Superior temporal gyrus (tissue), 1 donor: ENCODE measurements at regions not wholly inside any gene's neighbourhood (a gene's known extent, or its start where the extent isn't known, plus 50 kb on each side); places are given as distances from the start of the nearest gene placed in this dataset.
"Not testable (repeated sequence)": the region's sequence is repeated elsewhere in the genome, so short reads cannot be mapped to it uniquely, and the experiment has no call there.

ENCODE experiments used
- DNase-seq: peaks from one replicate; pipeline ENCODE4 v3.0.0-alpha.2; 2016; ENCODE audit errors: extremely low spot score

DNA sequence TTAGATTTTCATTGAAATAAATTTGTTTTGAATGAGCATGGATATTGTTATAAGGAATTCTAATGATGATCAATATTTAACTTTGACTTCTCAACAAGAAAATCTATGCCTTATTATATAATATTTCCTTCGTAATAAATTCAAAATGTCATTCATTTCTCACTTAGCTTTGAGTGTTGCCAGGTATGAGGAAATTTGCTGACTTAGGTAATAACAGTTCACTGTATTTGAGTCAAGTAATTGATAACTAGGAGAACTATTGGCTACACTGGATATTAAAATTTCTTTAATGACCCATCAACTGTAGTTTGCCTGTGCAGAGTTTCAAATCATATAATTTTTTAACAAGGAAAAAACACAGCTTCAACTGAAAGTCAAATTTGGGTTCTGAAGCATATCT lies 746.6 kb downstream of the SLITRK5 start:
- no peak for DNase-seq

DNA sequence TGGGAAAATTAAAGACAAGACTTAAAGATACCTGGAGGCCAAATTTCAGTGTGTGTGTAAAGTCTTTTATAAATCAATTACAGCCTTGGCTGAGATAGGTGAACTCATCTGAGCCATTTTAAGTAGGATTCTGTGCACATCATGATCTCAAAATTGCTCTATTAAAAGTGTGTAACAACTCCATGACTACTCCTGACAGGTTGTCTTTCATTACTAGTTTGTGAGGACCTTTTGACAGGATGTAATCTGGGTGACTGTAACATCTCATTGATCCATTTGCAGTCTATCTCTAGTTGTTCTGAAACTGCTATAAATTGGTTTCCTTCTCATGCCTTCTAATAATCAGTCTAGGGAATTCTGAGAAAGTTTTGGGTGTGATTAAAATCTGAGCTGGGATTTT lies 753.3 kb downstream of the SLITRK5 start:
- no peak for DNase-seq

DNA sequence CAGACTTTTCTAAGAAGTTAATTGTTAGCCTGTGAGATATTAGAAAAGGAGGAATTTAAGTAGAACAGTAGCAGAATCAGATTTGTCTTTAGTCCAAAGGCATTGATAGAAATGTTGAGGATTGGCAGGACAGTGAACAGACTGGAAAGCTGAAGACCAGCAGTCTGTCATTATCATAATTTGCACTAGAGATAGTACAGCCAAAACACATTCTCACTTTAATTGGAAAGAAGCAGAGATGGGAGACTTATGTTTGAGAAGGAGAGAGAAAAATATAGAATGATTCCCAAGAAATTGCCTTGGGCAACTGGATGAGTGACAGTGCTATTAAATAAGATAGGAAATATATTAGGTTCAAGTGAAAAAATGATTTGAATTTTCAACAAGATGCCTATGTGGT lies 755.5 kb downstream of the SLITRK5 start:
- no peak for DNase-seq

DNA sequence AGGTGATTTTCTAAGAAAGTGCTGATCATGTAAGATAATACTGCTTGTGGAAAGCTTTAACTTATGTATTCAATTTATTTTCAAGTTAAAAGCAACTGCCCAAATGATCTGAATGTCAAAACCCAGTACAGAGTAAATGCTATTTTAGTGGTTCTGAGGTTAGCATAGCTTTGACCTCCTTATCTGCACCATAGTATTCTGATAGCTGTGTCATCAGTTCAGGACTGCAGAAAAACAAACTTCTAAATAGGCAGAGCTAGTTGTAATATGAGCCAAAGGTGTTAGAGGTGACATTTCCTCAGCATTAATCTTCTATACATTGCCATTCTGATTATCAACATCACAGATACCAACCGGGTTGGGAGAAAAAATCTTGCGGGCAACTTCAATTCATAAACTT lies 758.7 kb downstream of the SLITRK5 start:
- DNase-seq, result no peak

DNA sequence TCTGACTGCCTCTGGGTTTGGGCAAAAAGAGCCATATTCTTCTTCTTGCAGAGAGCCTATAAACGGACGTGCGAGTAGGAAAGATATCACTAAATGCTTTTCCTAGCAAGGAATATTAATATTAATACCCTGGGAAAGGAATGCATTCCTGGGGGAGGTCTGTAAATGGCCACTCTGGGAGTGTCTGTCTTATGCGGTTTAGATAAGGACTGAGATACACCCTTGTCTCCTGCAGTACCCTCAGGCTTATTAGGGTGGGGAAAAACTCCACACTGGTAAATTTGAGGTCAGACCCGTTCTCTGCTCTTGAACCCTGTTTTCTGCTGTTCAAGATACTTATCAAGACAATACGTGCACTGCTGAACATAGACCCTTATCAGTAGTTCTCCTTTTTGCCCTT lies 763.8 kb downstream of the SLITRK5 start:
- DNase-seq, result no peak

DNA sequence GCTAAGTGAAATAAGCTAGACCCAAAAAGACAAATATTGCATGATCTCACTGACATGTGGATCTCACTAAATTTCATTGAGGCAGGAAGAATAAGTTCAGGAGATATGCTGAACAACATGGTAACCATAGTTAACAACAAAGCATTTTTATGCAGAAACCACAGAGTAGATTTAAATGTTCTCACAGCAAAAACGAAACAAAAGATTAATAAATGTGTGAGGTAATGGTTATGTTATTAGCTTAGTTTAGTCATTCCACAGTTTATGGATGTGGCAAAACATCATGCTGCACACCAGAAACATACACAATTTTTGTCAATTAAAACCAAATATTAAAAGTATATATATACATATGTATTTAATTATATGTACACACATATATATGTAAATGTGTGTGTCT lies 765.8 kb downstream of the SLITRK5 start:
- DNase-seq, result no peak

DNA sequence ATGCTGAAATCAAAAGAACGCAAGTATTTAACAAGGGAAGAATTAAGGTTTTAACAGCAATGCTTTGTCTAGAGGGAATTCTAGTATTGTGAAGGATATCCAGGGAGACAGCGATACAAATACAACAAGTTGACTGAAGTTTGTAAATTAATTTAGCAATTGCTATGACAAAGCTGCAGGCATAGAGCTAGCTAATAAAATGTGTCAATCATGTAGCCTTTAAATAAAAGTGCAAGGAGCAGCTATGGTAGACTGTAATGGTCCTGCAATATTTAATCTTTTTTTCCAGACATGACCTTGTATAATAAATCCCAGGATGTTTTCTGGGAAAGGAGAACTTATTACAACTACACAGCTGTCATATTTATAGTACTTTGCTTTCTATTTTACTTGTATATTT lies 779.3 kb downstream of the SLITRK5 start:
- no peak for DNase-seq

DNA sequence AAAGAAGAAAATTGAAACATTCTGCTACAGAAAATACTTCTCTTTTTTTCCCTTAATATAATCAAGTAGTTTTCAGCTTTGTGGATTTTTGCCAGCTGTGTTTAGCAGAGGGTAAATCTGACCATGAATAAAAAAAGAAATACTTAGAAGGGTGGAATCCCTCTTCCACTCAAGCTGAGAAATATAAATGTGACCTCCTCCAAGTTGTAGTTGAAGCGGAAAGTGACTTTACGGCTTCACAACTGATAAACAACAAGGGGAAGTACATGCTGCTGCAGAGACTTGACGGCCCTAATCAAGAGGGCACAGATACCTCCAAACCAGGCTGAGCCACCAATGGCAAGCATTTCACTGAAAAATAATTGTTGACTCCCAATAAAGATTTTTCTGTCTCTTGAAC lies 785.0 kb downstream of the SLITRK5 start:
- DNase-seq, result no peak

DNA sequence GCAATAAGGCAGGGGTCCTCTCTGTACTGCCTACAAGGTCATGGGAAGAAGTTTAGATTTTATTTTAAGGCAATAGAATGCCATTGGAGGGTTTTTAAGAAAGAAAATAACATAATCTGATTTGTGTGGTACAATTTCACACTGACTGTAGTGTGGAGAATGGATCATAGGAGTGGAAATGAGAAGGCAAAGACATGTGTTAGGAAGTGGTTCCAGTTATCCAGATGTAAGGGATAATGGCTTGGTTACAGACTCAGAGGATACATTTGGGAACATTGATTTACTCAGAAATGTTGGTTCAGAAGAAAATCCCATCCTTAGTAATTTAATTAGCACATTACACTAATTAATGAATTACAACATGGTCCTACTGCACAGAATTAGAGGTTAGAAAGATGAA lies 788.2 kb downstream of the SLITRK5 start:
- DNase-seq, result no peak

DNA sequence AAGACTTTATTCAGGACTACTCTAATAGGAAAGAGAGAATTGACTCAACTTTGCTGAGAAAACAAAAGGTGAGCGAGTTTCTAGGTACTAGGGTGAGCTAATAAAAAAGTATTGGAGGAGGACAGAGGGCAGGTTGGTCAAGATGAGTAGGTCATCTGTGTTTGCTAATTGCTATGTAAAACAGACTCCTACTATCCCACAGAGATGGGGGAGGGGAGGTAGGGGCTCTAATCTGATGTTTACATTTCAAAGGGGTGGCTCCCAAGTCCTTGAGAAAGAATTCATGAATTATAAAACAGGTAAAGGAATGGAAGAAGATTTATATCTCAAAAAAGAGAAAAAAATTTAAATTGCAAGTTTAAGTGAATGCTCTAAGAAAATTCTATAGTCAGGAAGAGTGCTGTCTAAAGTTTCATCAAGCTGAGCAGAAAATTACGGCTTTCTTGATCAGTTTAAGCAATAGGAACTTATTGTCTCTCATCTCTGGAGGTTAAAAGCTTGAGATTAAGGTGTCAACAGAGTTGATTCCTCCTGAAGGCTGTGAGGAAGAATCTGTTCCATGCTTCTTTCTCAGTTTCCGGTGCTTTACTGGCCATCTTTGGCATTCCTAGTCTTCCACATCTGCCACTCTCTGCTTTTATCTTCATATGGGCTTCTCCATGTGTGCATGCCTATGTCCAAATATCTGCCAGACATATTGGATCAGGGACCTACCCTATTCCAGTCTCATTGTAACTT lies 790.3 kb downstream of the SLITRK5 start:
- DNase-seq, result no peak

DNA sequence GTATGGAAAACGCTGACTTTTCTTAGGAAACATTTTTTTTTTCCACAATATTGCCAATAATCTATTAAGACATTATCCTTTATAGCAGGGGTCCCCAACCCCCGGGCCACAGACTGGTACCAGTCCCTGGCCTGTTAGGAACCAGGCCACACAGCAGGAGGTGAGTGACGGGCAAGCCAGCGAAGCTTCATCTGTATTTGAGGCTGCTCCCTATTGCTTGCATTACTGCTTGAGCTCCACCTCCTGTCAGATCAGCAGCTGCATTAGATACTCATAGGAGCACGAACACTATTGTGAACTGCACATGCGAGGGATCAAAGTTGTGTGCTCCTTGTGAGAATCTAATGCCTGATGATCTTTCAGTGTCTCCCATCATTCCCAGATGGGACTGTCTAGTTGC lies 793.7 kb downstream of the SLITRK5 start:
- DNase-seq, result no peak

DNA sequence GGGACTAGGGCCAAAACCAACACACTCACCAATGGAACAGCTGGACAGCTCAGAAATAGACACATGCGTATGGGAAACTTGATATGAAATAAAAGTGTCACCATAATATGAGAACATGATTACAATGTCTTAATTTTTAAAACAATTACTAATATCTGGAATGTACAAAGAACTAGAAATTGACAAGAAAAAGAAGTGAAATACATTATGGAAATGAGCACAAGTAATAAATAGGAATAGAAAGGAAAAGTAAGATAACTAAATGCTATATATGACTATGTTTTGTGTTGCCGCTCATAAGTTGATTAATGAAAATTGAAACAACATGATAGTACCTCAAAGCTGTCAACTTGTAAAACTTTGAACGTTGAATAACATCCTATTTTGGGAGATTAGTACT lies 801.1 kb downstream of the SLITRK5 start:
- DNase-seq, result no peak

DNA sequence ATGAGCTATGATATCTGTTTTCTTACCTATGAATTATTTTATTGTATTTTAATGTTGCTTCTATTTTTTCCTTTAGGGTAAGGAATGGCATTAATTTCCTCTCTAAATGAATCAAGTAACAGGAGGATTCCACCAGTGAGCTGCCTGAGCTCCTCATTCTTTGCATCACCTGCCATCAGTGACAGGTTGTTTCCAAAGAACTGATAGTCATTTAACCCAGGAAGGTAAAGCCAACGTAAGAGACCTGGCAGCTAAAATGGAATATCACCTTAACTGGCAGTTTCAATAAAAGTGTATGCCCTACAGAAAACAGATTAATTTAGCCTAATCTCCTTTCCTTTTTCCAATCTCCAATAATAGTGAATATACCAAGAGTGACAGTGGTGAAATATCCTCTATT lies 812.0 kb downstream of the SLITRK5 start:
- no peak for DNase-seq

DNA sequence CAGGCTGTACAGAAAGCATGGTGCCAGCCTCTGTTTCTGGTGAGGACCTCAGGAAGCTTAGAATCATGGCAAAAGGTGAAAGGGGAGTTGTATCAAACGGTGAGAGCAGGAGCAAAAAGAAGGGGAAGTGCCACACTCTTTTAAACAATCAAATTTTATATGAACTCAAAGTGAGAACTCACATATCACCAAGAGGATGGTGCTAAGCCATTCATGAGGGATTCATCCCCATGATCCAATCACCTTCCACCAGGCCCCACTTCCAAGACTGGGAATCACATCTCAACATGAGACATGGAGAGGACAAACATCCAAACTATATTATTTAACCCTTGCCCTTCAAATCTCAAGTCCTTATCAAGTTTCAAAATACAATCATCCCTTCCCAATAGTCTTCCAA lies 836.7 kb downstream of the SLITRK5 start:
- DNase-seq, result no peak

DNA sequence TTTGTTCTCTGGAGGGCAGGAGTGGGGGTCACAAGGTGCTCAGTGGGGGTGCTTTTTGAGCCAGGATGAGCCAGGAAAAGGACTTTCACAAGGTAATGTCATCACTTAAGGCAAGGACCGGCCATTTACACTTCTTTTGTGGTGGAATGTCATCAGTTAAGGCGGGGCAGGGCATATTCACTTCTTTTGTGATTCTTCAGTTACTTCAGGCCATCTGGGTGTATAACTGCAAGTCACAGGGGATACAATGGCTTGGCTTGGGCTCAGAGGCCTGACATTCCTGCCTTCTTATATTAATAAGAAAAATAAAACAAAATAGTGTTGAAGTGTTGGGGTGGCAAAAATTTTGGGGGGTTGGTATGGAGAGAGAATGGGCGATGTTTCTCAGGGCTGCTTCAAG lies 841.8 kb downstream of the SLITRK5 start:
- DNase-seq, result not testable (repeated sequence)

DNA sequence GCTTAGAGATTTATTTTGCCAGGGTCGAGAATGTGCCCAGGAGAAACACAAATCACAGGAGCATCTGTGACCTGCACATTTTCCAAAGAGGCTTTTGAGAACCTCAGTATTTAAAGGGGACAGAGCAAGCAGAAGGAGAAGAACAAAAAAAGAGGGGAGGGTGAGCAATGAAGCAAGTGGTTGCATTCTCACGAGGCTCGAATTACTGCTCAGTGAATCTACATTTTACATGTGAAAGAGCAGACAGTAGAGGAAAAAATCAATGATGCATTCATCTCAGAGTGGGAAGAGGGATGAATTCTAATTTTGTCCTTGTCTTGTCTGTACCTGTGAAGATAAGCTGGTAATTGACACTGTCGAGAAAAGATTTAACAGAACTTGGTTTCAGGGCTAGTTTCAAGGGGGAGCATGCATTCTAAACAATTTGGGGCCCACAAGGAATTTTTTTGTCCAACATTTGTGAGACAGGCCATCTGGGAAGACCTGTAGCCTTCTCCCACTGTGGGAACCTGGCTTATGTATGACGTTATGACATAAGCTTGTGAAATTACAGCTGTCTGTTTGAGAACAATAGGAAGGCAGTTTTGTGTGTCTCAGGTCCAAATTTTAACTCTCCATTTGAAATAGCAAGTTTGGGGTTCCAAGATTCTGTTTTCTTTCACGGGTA lies 855.1 kb downstream of the SLITRK5 start:
- DNase-seq, result no peak

DNA sequence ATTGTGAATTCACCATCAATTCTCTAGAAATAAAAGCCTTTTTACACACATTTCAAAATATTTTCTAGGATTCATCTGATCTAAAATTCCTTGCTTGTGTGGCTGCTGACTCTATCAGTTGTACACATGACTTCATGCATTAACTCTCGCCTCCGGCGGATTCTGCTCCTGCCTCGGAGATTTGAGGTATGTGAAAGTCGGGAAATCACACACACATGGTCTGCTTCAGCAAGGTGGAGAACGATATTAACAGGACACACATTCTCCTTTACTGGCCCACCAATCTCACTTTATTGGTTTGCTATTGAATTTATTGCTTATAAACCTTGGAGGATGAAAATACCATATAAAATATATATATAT lies 855.7 kb downstream of the SLITRK5 start:
- DNase-seq, result no peak

DNA sequence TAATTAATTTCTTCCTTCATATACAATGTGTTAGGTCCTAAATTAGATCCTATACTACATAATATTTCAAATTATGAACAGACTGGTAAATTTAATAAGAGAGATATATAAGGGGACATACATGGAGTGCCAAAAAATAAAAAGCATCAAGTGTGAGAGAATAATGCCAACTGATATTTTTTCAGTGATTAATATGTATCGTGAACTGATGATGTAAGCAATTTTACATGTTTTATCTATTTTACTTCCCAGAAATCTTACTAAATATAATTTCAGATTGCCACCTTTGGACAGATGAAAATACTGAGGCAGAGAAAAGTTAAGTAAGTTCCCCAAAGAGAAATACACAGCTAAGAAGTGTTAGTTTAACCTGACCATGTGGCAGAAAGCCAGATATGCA lies 870.8 kb downstream of the SLITRK5 start:
- DNase-seq, result no peak

DNA sequence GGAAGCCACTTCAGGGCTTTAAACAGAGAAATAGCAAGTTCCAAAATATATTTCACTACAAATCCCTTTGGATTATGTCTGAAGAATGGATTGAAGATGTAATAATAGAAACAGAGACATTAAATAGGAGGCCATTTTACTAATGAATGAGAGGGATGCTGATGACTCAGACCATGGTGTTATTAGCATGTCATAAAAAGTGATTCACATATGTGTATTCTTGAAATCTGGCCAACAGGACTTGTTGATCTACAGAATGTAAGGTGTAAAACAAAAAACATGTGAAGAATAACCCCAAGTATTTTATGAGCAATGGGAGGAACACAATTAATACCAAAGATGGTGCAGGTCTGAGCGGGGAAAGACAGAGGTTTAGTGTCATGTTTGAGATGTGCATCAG lies 873.7 kb downstream of the SLITRK5 start:
- no peak for DNase-seq

DNA sequence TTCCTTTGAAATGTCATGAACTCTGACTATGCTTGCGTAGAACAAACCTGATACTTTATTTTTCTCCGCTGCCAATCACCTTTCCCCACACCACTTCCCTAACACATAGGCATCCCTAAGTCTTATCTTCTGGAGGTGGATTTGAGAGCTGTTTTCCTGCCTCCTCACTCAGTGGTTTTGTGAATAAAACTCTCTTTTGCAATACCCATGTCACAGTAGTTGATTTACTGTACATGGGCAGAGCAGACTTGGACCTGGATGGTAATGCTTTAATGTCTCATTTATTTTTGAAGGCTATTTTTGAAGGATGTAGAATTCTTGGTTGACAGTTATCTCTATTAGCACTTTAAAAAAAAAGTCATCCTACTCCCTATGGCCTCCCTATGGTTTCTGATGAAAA lies 881.8 kb downstream of the SLITRK5 start:
- DNase-seq, result no peak

DNA sequence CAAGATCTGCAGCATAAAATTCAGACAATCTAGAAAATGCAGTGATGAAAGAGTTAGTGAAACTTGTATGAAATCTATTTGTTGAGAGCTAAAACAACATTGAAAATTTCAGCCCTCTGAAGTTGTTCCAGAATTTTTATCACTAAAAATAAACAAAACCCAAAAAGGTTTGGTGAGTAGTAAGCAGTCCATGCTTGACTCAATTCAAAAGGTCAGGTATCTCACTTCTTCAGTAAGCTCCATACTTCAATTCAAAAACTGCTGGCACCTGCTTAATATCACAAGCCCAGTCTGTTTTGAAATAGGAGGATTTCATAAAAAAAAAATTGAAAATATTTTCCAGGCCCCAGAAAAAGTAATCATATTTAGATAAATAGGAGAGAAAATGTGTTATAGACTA lies 894.4 kb downstream of the SLITRK5 start:
- no peak for DNase-seq

DNA sequence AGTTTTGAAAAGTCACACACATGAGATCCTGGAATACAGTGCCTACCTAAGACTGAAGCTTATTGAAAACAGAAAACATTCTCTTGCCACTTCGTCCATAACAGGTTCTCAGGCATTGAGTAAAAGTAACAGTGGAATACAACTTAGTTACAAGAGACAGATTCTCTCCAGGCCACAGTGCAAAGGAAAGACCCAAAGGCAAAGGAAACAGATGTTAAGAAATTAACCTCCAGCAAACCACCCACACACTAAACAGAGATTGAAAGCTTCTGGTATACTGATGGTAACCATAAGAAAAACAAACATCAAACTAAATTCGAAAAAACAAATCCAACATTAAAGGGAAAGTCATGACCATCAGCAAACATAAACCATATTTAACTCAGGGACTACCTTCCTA lies 914.7 kb downstream of the SLITRK5 start:
- no peak for DNase-seq

DNA sequence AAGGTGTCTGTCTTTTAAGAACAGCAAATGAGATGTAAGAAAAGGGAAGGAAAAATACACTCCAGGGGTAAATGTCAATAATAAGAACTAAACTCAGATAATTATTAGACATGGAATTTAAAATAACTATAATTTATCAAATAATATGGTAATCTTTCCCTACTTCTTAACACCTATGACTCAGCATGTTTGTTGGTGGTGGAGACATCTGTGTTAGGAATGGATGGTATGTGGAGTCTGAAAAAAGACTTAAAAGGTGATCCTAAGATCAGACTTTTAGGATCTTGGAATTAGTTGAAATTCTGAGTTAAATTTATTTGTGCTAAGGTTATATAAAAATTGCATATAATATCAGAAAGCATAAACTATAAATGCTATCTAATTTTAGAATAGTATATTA lies 915.1 kb downstream of the SLITRK5 start:
- no peak for DNase-seq

DNA sequence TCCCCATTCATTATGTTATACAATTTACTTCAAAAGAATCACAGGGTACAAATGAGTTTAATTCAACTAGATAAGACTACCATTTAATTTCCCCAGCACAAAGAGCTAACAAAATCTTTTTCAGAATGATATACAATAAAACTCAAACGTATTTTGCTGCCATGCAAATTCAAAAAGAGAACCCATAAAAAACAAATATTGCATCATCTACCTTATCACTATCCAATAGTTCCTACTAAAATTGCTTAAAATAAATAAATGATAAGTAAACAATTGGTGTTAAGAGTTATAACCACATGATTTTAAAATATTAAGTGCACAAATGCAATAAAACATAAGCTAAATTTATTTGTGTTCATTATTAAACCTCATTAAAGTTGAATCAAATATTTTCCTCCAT lies 919.4 kb downstream of the SLITRK5 start:
- DNase-seq, result no peak
